HCT116 (cell line): ENCODE measurements at regions not wholly inside any gene's neighbourhood (a gene's known extent, or its start where the extent isn't known, plus 50 kb on each side); places are given as distances from the start of the nearest gene placed in this dataset.

Source experiments
- ATAC-seq: fragments of 200-7000 bp; cut with Tn5 transposase; 2 replicates; pipeline ENCODE4 v1.9.1; 2020; ENCODE audit warnings: mild to moderate bottlenecking, moderate library complexity
- BruUV-seq: library from RNA; stranded (reverse); fragments of 400-500 nt; replicated peaks from 2 replicates; lab custom pipeline; 2021; lab: Mats Ljungman, UMichigan
- CTCF ChIA-PET: fragments of 300-600 bp; sonication (Branson Sonifier 250); formaldehyde crosslinking; loops from one replicate; lab custom pipeline; 2021; ENCODE audit warnings: antibody characterized with exemption; lab: Charles Lee
- POLR2A ChIA-PET: fragments of 300-600, 350-600 bp; sonication (Branson Sonifier 250); formaldehyde crosslinking; loops from one replicate; lab custom pipeline; 2021; ENCODE audit warnings: antibody characterized with exemption; lab: Charles Lee
- RAD21 ChIA-PET, 2 experiments: fragments of 300-600 bp; sonication (Branson Sonifier 250); formaldehyde crosslinking; loops; one replicate each; lab custom pipeline; 2023; ENCODE audit warnings: low total read pairs in 2 of 2; ENCODE audit not compliant: uncharacterized antibody in 2 of 2, unreplicated experiment in 2 of 2, low non-redundant PET in 1 of 2; lab: Charles Lee
- DNase-seq: peaks from one replicate; pipeline ENCODE4 v3.0.0-alpha.2; 2010; ENCODE audit warnings: low read depth, low spot score
- H2AFZ ChIP-seq: fragments of 200-600 bp; shearing (Covaris generic), sonication (generic); 2 replicates; pipeline ENCODE4 v1.6.1; 2017; ENCODE audit warnings: low read depth, mixed run types, mixed read lengths, antibody characterized with exemption, low read length; ENCODE audit not compliant: poor library complexity, severe bottlenecking
- H3K27ac ChIP-seq: 2 replicates; pipeline ENCODE4 v1.5.1; 2012; ENCODE audit warnings: low read depth, low read length
- H3K27me3 ChIP-seq: fragments of 200-600 bp; sonication (generic); 2 replicates; pipeline ENCODE4 v1.6.1; 2016; ENCODE audit warnings: mixed run types, low read length, mixed read lengths; ENCODE audit not compliant: insufficient read depth
- H3K36me3 ChIP-seq, 2 experiments: fragments of 200-500 bp in 1 of 2; fragments of 200-600 bp in 1 of 2; sonication (Bioruptor generic) in 1 of 2; sonication (generic) in 1 of 2; 2 replicates each; pipeline versions ENCODE4 v1.5.1 to v1.6.1; 2014 to 2016; ENCODE audit warnings: low read length in 2 of 2, inconsistent platforms in 1 of 2, mixed read lengths in 1 of 2, mixed run types in 1 of 2; ENCODE audit not compliant: insufficient read depth in 2 of 2, control insufficient read depth in 1 of 2
- H3K4me1 ChIP-seq, 2 experiments: fragments of 200-600 bp in 1 of 2; sonication (generic) in 1 of 2; 2 replicates each; pipeline versions ENCODE4 v1.5.1 to v1.6.1; 2012 to 2017; ENCODE audit warnings: low read length in 2 of 2, inconsistent platforms in 1 of 2, mild to moderate bottlenecking in 1 of 2, mixed read lengths in 1 of 2, mixed run types in 1 of 2, moderate library complexity in 1 of 2; ENCODE audit not compliant: insufficient read depth in 2 of 2, control insufficient read depth in 1 of 2
- H3K4me2 ChIP-seq: fragments of 200-600 bp; sonication (generic); 2 replicates; pipeline ENCODE4 v1.6.1; 2017; ENCODE audit warnings: mixed run types, low read length, mixed read lengths
- H3K4me3 ChIP-seq, 2 experiments: fragments of 200-600 bp in 1 of 2; sonication (generic) in 1 of 2; replicated peaks in 1 of 2; 2 replicates each; pipeline ENCODE4 v1.5.1; 2011 to 2016; ENCODE audit warnings: low read length in 2 of 2, control low read depth in 1 of 2, low read depth in 1 of 2, mild to moderate bottlenecking in 1 of 2, mixed read lengths in 1 of 2, mixed run types in 1 of 2
- H3K79me2 ChIP-seq: fragments of 200-600 bp; sonication (generic); 2 replicates; pipeline ENCODE4 v1.6.1; 2017; ENCODE audit warnings: mild to moderate bottlenecking, mixed run types, low read length, moderate library complexity, mixed read lengths; ENCODE audit not compliant: insufficient read depth
- H3K9ac ChIP-seq: fragments of 200-600 bp; sonication (generic); 2 replicates; pipeline ENCODE4 v1.6.1; 2016; ENCODE audit warnings: low read length, mixed read lengths
- H3K9me2 ChIP-seq: fragments of 200-600 bp; sonication (generic), shearing (Covaris generic); 2 replicates; pipeline ENCODE4 v1.6.1; 2017; ENCODE audit warnings: mixed run types, mild to moderate bottlenecking, moderate library complexity; ENCODE audit not compliant: insufficient read depth
- H3K9me3 ChIP-seq, 2 experiments: fragments of 200-500 bp in 1 of 2; fragments of 200-600 bp in 1 of 2; sonication (Bioruptor generic) in 1 of 2; sonication (generic) in 1 of 2; 2 replicates each; pipeline ENCODE4 v1.6.1; 2014 to 2017; ENCODE audit warnings: low read length in 2 of 2, mixed read lengths in 2 of 2, inconsistent platforms in 1 of 2, low read depth in 1 of 2, mild to moderate bottlenecking in 1 of 2, mixed run types in 1 of 2, moderate library complexity in 1 of 2; ENCODE audit not compliant: control insufficient read depth in 1 of 2, insufficient read depth in 1 of 2
- H4K20me1 ChIP-seq: fragments of 200-600 bp; sonication (generic), shearing (Covaris generic); 2 replicates; pipeline ENCODE4 v1.6.1; 2017; ENCODE audit warnings: mixed run types, mild to moderate bottlenecking, moderate library complexity; ENCODE audit not compliant: insufficient read depth
- CBX3 ChIP-seq: IDR thresholded peaks from 2 replicates; pipeline ENCODE4 v1.6.1; 2012; ENCODE audit warnings: low read depth
- CEBPB ChIP-seq: IDR thresholded peaks from 2 replicates; pipeline ENCODE4 v1.6.1; 2012; ENCODE audit warnings: low read depth
- EZH2 ChIP-seq: fragments of 200-600 bp; sonication (generic); IDR thresholded peaks from 2 replicates; pipeline ENCODE4 v1.6.1; 2017; ENCODE audit warnings: antibody characterized with exemption, mixed run types
- EZH2phosphoT487 ChIP-seq: fragments of 200-600 bp; IDR thresholded peaks from 2 replicates; pipeline ENCODE4 v1.6.1; 2018; ENCODE audit warnings: antibody characterized with exemption, borderline replicate concordance
- FOSL1 ChIP-seq: IDR thresholded peaks from 2 replicates; pipeline ENCODE4 v1.6.1; 2012; ENCODE audit warnings: low read depth
- RAD21 ChIP-seq: IDR thresholded peaks from 2 replicates; pipeline ENCODE4 v1.6.1; 2012; ENCODE audit warnings: low read depth, mild to moderate bottlenecking
- SP1 ChIP-seq: IDR thresholded peaks from 2 replicates; pipeline ENCODE4 v1.6.1; 2012; ENCODE audit warnings: low read depth
- TCF7L2 ChIP-seq: IDR thresholded peaks from 2 replicates; pipeline ENCODE4 v1.7.0; 2011; ENCODE audit warnings: borderline replicate concordance, inconsistent platforms; ENCODE audit not compliant: insufficient read depth, insufficient read length; ENCODE audit errors: extremely low read depth
- YY1 ChIP-seq: IDR thresholded peaks from 2 replicates; pipeline ENCODE4 v1.6.1; 2011; ENCODE audit warnings: low read length, low read depth, moderate library complexity, mild to moderate bottlenecking; ENCODE audit not compliant: insufficient replicate concordance; ENCODE audit errors: extremely low read depth
- ZFX ChIP-seq: fragments of 450-650 bp; IDR thresholded peaks from 2 replicates; pipeline ENCODE4 v1.6.1; 2017
- intact Hi-C: fragments of 100-400 bp; cut with micrococcal nuclease; formaldehyde crosslinking; loops from 2 replicates; pipeline ENCODE4 v1.10.0; 2022
- TF ChIP-seq, protein P1 (sequence below): IDR thresholded peaks from 2 replicates; pipeline ENCODE4 v1.6.1; 2011; ENCODE audit warnings: mild to moderate bottlenecking, low read length, moderate library complexity; ENCODE audit not compliant: insufficient replicate concordance; ENCODE audit errors: extremely low read depth
- TF ChIP-seq, protein P2 (sequence below): IDR thresholded peaks from 2 replicates; pipeline ENCODE4 v1.6.1; 2012
- TF ChIP-seq, protein P3 (sequence below): IDR thresholded peaks from 2 replicates; pipeline ENCODE4 v1.6.1; 2012

DNA sequence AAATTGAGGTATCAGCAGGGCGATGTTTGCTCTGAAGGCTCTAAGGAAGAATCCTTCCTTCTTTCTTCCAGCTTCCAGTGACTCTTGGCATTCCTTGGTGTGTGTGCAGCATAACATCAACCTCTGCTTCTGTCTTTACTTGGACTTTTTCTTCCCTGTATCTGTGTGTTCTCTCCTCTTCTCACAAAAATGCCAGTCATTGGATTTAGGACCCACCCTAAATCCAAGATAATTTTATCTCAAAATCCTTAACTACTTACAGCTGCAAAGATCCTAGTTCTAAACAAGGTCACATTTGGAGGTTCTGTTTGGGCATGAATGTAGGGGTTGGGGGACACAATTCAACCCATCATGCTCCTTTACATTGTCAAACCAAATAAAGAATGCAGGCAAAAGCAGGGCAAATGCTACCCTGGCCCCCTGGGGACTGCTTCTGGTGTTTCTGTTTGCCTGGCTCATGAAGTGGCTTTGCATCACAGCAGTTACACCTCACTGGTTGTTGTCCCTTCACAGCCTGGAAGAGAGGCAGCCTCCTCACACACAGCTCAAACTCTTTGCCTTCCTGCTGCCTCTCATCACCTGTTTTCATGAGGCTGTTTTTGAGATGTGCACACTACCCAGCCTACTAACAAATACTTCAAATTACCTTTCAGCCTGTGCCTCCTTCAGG is 64.8 kb upstream of the PLCXD3 start:
- RAD21 ChIA-PET = no interaction called here
- Histone ChIP-seq H3K79me2 (no peaks in the 10 kb centered on the region), H3K9me3 (no peaks in the 10 kb centered on the region), H3K27me3 (no peaks in the 10 kb centered on the region), H4K20me1 (no peaks in the 10 kb centered on the region), H2AFZ (no peak overlapping the region), H3K27ac (no peak overlapping the region), H3K36me3 (no peaks in the 10 kb centered on the region), H3K9ac (no peak overlapping the region), H3K4me1 (no peaks in the 10 kb centered on the region), H3K4me2 (no peak overlapping the region), H3K4me3 (no peak overlapping the region), H3K9me2 (no peaks in the 10 kb centered on the region)
- intact Hi-C loops = no loop called here
- POLR2A ChIA-PET = no interaction called here
- TF ChIP-seq TCF7L2 = no peak
- no peak for TF ChIP-seq FOSL1
- TF ChIP-seq CBX3 = no peak
- no peak for TF ChIP-seq EZH2phosphoT487
- TF ChIP-seq EZH2 = no peak
- TF ChIP-seq YY1 = no peak
- TF ChIP-seq RAD21 = no peak
- no peak for TF ChIP-seq CEBPB
- TF ChIP-seq SP1 = no peak
- no peak for TF ChIP-seq ZFX
- TF ChIP-seq, protein P1, sequence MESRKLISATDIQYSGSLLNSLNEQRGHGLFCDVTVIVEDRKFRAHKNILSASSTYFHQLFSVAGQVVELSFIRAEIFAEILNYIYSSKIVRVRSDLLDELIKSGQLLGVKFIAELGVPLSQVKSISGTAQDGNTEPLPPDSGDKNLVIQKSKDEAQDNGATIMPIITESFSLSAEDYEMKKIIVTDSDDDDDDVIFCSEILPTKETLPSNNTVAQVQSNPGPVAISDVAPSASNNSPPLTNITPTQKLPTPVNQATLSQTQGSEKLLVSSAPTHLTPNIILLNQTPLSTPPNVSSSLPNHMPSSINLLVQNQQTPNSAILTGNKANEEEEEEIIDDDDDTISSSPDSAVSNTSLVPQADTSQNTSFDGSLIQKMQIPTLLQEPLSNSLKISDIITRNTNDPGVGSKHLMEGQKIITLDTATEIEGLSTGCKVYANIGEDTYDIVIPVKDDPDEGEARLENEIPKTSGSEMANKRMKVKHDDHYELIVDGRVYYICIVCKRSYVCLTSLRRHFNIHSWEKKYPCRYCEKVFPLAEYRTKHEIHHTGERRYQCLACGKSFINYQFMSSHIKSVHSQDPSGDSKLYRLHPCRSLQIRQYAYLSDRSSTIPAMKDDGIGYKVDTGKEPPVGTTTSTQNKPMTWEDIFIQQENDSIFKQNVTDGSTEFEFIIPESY = no peak
- TF ChIP-seq, protein P2, sequence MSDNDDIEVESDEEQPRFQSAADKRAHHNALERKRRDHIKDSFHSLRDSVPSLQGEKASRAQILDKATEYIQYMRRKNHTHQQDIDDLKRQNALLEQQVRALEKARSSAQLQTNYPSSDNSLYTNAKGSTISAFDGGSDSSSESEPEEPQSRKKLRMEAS = no peak
- TF ChIP-seq, protein P3, sequence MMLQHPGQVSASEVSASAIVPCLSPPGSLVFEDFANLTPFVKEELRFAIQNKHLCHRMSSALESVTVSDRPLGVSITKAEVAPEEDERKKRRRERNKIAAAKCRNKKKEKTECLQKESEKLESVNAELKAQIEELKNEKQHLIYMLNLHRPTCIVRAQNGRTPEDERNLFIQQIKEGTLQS = no peak
- BruUV-seq = no TSS peak
- no peak for ATAC-seq
- CTCF ChIA-PET = no interaction called here
- DNase-seq = no peak
